ENCODE measurements at regions not wholly inside any gene's neighbourhood (a gene's known extent, or its start where the extent isn't known, plus 50 kb on each side); places are given as distances from the start of the nearest gene placed in this dataset.

- no peaks in the 10 kb centered on the region for H3K79me2 ChIP-seq (ENCODE audit: low read length)
- no peak overlapping the region for H2AFZ ChIP-seq (ENCODE audit: low read depth, low read length)
- no peaks in the 10 kb centered on the region for H3K27me3 ChIP-seq (ENCODE audit: low read depth, low read length)
- H4K20me1 ChIP-seq (ENCODE audit: insufficient read depth, low read length), result no peaks in the 10 kb centered on the region
- H3K36me3 ChIP-seq (replicated peaks; ENCODE audit: low read depth, low read length), result no peaks in the 10 kb centered on the region
- H3K9ac ChIP-seq (ENCODE audit: low read length), result no peak overlapping the region
- no peak overlapping the region for H3K4me3 ChIP-seq (ENCODE audit: low read length)
- no peak overlapping the region for H3K4me2 ChIP-seq (ENCODE audit: low read length)
- H3K27ac ChIP-seq (ENCODE audit: low read length), result no peak overlapping the region
- no peaks in the 10 kb centered on the region for H3K4me1 ChIP-seq (ENCODE audit: low read length)
- no peaks in the 10 kb centered on the region for H3K9me3 ChIP-seq (ENCODE audit: insufficient read depth, low read length)
- TF ChIP-seq EZH2phosphoT487 (IDR thresholded peaks at IDR 0.05; ENCODE audit: low read depth), result no peak
- TF ChIP-seq CTCF (IDR thresholded peaks at IDR 0.05; ENCODE audit: low read depth, low read length), result no peak
Observed at GRCh38 chr2:576292-576691, 100.9 kb downstream of the TMEM18 start.

GRCh38 chr2:575727-576236 lies 101.4 kb downstream of the TMEM18 start:
- no peaks in the 10 kb centered on the region for H3K79me2 ChIP-seq (ENCODE audit: low read length)
- no peak overlapping the region for H3K4me2 ChIP-seq (ENCODE audit: low read length)
- no peak overlapping the region for H3K27ac ChIP-seq (ENCODE audit: low read length)
- H3K9ac ChIP-seq (ENCODE audit: low read length), result no peak overlapping the region
- H4K20me1 ChIP-seq (ENCODE audit: insufficient read depth, low read length), result no peaks in the 10 kb centered on the region
- no peaks in the 10 kb centered on the region for H3K4me1 ChIP-seq (ENCODE audit: low read length)
- H3K9me3 ChIP-seq (ENCODE audit: insufficient read depth, low read length), result no peaks in the 10 kb centered on the region
- H3K4me3 ChIP-seq (ENCODE audit: low read length), result no peak overlapping the region
- no peaks in the 10 kb centered on the region for H3K27me3 ChIP-seq (ENCODE audit: low read depth, low read length)
- no peaks in the 10 kb centered on the region for H3K36me3 ChIP-seq (replicated peaks; ENCODE audit: low read depth, low read length)
- H2AFZ ChIP-seq (ENCODE audit: low read depth, low read length), result no peak overlapping the region
- TF ChIP-seq EZH2phosphoT487 (IDR thresholded peaks at IDR 0.05; ENCODE audit: low read depth) (no peak), CTCF (IDR thresholded peaks at IDR 0.05; ENCODE audit: low read depth, low read length) (no peak)

- H3K4me2 ChIP-seq (ENCODE audit: low read length), result no peak overlapping the region
- H4K20me1 ChIP-seq (ENCODE audit: insufficient read depth, low read length), result no peaks in the 10 kb centered on the region
- no peaks in the 10 kb centered on the region for H3K79me2 ChIP-seq (ENCODE audit: low read length)
- H3K4me1 ChIP-seq (ENCODE audit: low read length), result no peaks in the 10 kb centered on the region
- no peak overlapping the region for H3K9ac ChIP-seq (ENCODE audit: low read length)
- H3K9me3 ChIP-seq (ENCODE audit: insufficient read depth, low read length), result no peaks in the 10 kb centered on the region
- no peak overlapping the region for H3K27ac ChIP-seq (ENCODE audit: low read length)
- TF ChIP-seq CTCF (IDR thresholded peaks at IDR 0.05; ENCODE audit: low read depth, low read length) (no peak), EZH2phosphoT487 (IDR thresholded peaks at IDR 0.05; ENCODE audit: low read depth) (no peak)
- no peak overlapping the region for H2AFZ ChIP-seq (ENCODE audit: low read depth, low read length)
- no peak overlapping the region for H3K4me3 ChIP-seq (ENCODE audit: low read length)
- H3K36me3 ChIP-seq (replicated peaks; ENCODE audit: low read depth, low read length), result no peaks in the 10 kb centered on the region
- no peaks in the 10 kb centered on the region for H3K27me3 ChIP-seq (ENCODE audit: low read depth, low read length)
Observed at GRCh38 chr2:575030-575726, 102.0 kb downstream of the TMEM18 start.

GRCh38 chr2:573805-574392 lies 103.3 kb downstream of the TMEM18 start:
- no peaks in the 10 kb centered on the region for H3K79me2 ChIP-seq (ENCODE audit: low read length)
- no peak for TF ChIP-seq EZH2phosphoT487 (IDR thresholded peaks at IDR 0.05; ENCODE audit: low read depth)
- no peak for TF ChIP-seq CTCF (IDR thresholded peaks at IDR 0.05; ENCODE audit: low read depth, low read length)
- H3K4me1 ChIP-seq (ENCODE audit: low read length), result no peaks in the 10 kb centered on the region
- H3K36me3 ChIP-seq (replicated peaks; ENCODE audit: low read depth, low read length), result no peaks in the 10 kb centered on the region
- no peak overlapping the region for H3K4me3 ChIP-seq (ENCODE audit: low read length)
- H4K20me1 ChIP-seq (ENCODE audit: insufficient read depth, low read length), result no peaks in the 10 kb centered on the region
- no peaks in the 10 kb centered on the region for H3K9me3 ChIP-seq (ENCODE audit: insufficient read depth, low read length)
- H3K27ac ChIP-seq (ENCODE audit: low read length), result no peak overlapping the region
- no peak overlapping the region for H3K9ac ChIP-seq (ENCODE audit: low read length)
- H3K4me2 ChIP-seq (ENCODE audit: low read length), result no peak overlapping the region
- no peak overlapping the region for H2AFZ ChIP-seq (ENCODE audit: low read depth, low read length)
- no peaks in the 10 kb centered on the region for H3K27me3 ChIP-seq (ENCODE audit: low read depth, low read length)

Measured in OCI-LY3 (cell line).